ENCODE measurements at regions not wholly inside any gene's neighbourhood (a gene's known extent, or its start where the extent isn't known, plus 50 kb on each side); places are given as distances from the start of the nearest gene placed in this dataset.
"Not testable (repeated sequence)": the region's sequence is repeated elsewhere in the genome, so short reads cannot be mapped to it uniquely, and the experiment has no call there.

- DNase-seq: no peak
Measured at GRCh38 chr6:40671001-40671693, 84.0 kb upstream of the LRFN2 start.

DNA sequence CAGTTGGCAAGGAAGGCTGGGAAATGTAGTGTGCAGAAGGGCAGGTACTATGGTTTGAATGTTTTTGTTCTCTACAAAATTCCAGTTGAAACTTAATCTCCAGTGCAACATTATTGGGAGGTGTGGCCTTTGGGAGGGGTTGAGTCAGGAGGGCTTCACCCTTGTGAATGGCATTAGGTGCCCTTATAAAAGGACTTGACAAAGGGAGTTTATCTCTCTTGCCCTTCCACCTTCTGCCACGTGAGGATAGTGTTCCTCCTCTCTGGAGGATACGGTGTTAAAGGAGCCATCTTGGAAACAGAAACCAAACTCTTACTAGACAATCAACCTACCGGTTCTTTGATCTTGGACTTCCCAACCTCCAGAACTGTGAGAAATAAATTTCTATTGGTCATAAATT, 82.2 kb upstream of the LRFN2 start:
- DNase-seq: no peak

GRCh38 chr6:40668203-40668602, 81.0 kb upstream of the LRFN2 start:
- DNase-seq: no peak

- no peak for DNase-seq
Measured at GRCh38 chr6:40666530-40666929, 79.4 kb upstream of the LRFN2 start.

GRCh38 chr6:40661726-40662125, 74.6 kb upstream of the LRFN2 start:
- DNase-seq: no peak

DNA sequence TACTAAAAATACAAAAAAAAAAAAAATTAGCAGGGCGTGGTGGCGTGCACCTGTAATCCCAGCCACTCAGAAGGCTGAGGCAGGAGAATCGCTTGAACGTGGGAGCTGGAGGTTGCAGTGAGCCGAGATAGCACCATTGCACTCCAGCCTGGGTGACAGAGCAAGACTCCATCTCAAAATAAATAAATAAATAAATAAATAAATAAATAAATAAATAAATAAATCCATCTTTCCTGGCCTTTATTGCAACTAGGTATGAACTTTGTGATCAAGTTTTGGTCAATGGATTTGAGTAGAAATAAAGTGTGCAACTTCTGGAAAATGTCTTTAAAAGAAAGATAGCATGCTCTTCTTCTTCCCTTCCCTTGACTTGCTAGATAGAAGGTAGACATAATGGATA, 69.6 kb upstream of the LRFN2 start:
- DNase-seq: not testable (repeated sequence)

DNA sequence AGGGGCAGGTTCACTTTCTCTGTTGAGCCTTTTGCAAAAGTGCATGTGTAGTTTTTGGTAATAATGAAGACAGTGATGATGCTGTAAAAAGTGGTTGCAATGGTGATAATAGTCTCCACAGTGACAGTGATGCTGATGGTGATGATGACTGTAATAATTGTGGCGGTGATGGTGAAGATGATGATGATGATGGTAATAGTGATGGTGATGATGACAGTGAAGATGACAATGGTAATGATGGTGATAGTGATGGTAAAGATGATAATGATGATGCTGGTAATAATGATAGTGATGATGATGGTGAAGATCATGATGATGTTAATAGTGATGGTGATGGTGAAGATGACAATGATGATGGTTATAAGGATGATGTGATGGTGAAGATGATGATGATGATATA, 67.7 kb upstream of the LRFN2 start:
- no peak for DNase-seq

DNA sequence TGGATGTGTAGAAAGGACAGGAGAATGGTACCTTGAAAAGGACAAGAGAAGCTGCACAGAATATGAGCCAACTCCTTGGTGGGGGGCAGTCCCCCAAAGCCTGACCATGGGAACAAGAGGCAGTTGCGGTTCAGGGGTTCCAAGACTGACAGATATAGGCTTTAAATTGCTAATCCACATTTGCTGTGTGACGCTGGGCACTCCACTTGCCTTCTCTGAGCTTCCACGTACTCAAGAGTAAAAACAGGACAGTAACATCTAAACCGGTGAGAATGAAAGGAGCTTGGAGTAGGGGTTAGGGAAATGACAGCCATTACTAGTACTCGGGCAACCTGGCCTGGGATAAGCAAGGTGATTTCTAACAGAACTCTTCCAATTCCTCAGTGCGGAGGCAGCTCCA, 57.9 kb upstream of the LRFN2 start:
- no peak for DNase-seq

DNA sequence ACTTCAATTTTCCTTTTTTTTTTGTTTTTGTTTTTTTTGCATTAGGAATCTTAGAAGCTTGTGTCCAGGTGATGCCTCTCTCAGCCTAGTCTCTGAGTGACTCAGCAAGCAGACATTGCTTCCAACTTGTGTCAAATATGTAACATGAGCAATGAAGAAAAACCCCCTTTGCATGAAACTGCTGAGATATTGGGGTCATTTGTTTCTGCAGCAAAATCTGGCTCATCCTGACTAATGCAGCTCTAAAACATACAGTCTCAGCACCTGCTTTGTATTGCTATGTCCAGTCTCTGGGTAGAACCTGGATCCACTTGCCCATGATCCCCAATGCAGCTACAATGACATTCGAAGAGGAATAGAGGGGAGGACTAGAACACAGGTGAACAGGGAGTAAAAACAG, 55.7 kb upstream of the LRFN2 start:
- DNase-seq: no peak

DNA sequence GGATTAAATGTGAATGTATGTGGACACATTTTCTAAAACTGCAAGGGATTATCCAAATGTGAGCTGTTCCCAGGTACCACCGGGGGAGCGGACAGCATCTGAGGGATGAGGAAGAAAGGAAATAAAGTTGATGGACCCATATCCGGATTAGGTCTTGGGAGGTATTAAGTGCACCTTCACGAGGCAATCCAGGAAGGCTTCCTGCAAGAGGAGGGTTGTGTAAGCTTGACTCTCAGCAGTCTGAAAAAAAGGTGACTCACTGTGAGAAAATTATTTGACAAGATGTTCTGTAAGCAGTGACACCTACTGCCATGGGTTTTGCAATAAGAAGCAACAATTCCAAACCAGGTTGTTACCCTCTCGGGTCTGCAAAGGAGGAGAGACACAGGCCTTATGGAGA, 55.0 kb upstream of the LRFN2 start:
- no peak for DNase-seq

GRCh38 chr6:40640599-40641227, 53.5 kb upstream of the LRFN2 start:
- no peak for DNase-seq
